ENCODE measurements at regions not wholly inside any gene's neighbourhood (a gene's known extent, or its start where the extent isn't known, plus 50 kb on each side); places are given as distances from the start of the nearest gene placed in this dataset.

- Mint-ChIP-seq H3K27me3 (ENCODE audit: unreplicated experiment) (peaks cover 2% of the 10 kb centered on the region), H3K4me3 (ENCODE audit: unreplicated experiment) (no peak overlapping the region), H3K4me1 (ENCODE audit: unreplicated experiment) (peaks cover 21% of the 10 kb centered on the region), H3K36me3 (ENCODE audit: low read depth, unreplicated experiment) (no peaks in the 10 kb centered on the region), H3K9me3 (ENCODE audit: unreplicated experiment) (no peaks in the 10 kb centered on the region), H3K27ac (ENCODE audit: unreplicated experiment) (no peak overlapping the region)
- TF ChIP-seq CTCF (IDR thresholded peaks at IDR 0.05; ENCODE audit: unreplicated experiment), result no peak
- DNase-seq (ENCODE audit: low spot score), result no peak
These were observed 69.0 kb upstream of the EPCAM start for GRCh38 chr2:47300081-47300480.

GRCh38 chr2:47299555-47299954 lies 69.6 kb upstream of the EPCAM start:
- Mint-ChIP-seq H3K27ac (ENCODE audit: unreplicated experiment) (no peak overlapping the region), H3K4me3 (ENCODE audit: unreplicated experiment) (no peak overlapping the region), H3K9me3 (ENCODE audit: unreplicated experiment) (no peaks in the 10 kb centered on the region), H3K36me3 (ENCODE audit: low read depth, unreplicated experiment) (no peaks in the 10 kb centered on the region), H3K4me1 (ENCODE audit: unreplicated experiment) (peaks cover 21% of the 10 kb centered on the region), H3K27me3 (ENCODE audit: unreplicated experiment) (peaks cover 2% of the 10 kb centered on the region)
- no peak for TF ChIP-seq CTCF (IDR thresholded peaks at IDR 0.05; ENCODE audit: unreplicated experiment)
- DNase-seq (ENCODE audit: low spot score), result no peak

- TF ChIP-seq CTCF (IDR thresholded peaks at IDR 0.05; ENCODE audit: unreplicated experiment), result no peak
- DNase-seq (ENCODE audit: low spot score), result no peak
- Mint-ChIP-seq H3K4me1 (ENCODE audit: unreplicated experiment) (peaks cover 20% of the 10 kb centered on the region), H3K9me3 (ENCODE audit: unreplicated experiment) (no peaks in the 10 kb centered on the region), H3K4me3 (ENCODE audit: unreplicated experiment) (no peak overlapping the region), H3K36me3 (ENCODE audit: low read depth, unreplicated experiment) (no peaks in the 10 kb centered on the region), H3K27me3 (ENCODE audit: unreplicated experiment) (peaks cover 2% of the 10 kb centered on the region), H3K27ac (ENCODE audit: unreplicated experiment) (no peak overlapping the region)
These were observed 70.3 kb upstream of the EPCAM start for GRCh38 chr2:47298771-47299170.

GRCh38 chr2:47297767-47298425 lies 71.2 kb upstream of the EPCAM start:
- Mint-ChIP-seq H3K4me3 (ENCODE audit: unreplicated experiment) (no peak overlapping the region), H3K27ac (ENCODE audit: unreplicated experiment) (no peak overlapping the region), H3K27me3 (ENCODE audit: unreplicated experiment) (peaks cover 2% of the 10 kb centered on the region), H3K9me3 (ENCODE audit: unreplicated experiment) (no peaks in the 10 kb centered on the region), H3K4me1 (ENCODE audit: unreplicated experiment) (peaks cover 12% of the 10 kb centered on the region), H3K36me3 (ENCODE audit: low read depth, unreplicated experiment) (no peaks in the 10 kb centered on the region)
- DNase-seq (ENCODE audit: low spot score), result no peak
- no peak for TF ChIP-seq CTCF (IDR thresholded peaks at IDR 0.05; ENCODE audit: unreplicated experiment)

GRCh38 chr2:47295981-47296635 lies 73.0 kb upstream of the EPCAM start:
- Mint-ChIP-seq H3K27ac (ENCODE audit: unreplicated experiment) (no peak overlapping the region), H3K4me1 (ENCODE audit: unreplicated experiment) (peaks cover 8% of the 10 kb centered on the region), H3K36me3 (ENCODE audit: low read depth, unreplicated experiment) (no peaks in the 10 kb centered on the region), H3K9me3 (ENCODE audit: unreplicated experiment) (no peaks in the 10 kb centered on the region), H3K27me3 (ENCODE audit: unreplicated experiment) (no peaks in the 10 kb centered on the region), H3K4me3 (ENCODE audit: unreplicated experiment) (no peak overlapping the region)
- TF ChIP-seq CTCF (IDR thresholded peaks at IDR 0.05; ENCODE audit: unreplicated experiment), result no peak
- DNase-seq (ENCODE audit: low spot score), result no peak

Data from endothelial cell (in vitro differentiated cells).